Tibial nerve (tissue), 4 donors: ENCODE measurements at regions not wholly inside any gene's neighbourhood (a gene's known extent, or its start where the extent isn't known, plus 50 kb on each side); places are given as distances from the start of the nearest gene placed in this dataset.

Source experiments
- CTCF ChIP-seq, 5 experiments: fragments of 200-600 bp in 3 of 5; fragments of 450-650 bp in 2 of 5; sonication (generic) in 3 of 5; IDR thresholded peaks; one replicate each; pipeline ENCODE4 v1.5.1; 2016 to 2019; ENCODE audit warnings: antibody characterized with exemption in 5 of 5, mild to moderate bottlenecking in 3 of 5, moderate library complexity in 2 of 5
- EP300 ChIP-seq, 2 donors: sonication (generic); formaldehyde crosslinking; IDR thresholded peaks; one replicate each; pipeline ENCODE4 v1.6.1; 2017; ENCODE audit warnings: antibody characterized with exemption in 2 of 2, mild to moderate bottlenecking in 1 of 2
- POLR2A ChIP-seq, 2 donors: fragments of 450-650 bp; IDR thresholded peaks; one replicate each; pipeline ENCODE4 v1.6.1; 2017; ENCODE audit warnings: antibody characterized with exemption in 2 of 2, mild to moderate bottlenecking in 2 of 2, moderate library complexity in 2 of 2

GRCh38 chr12:13433768-13434167 lies 237.2 kb downstream of the EMP1 start:
- TF ChIP-seq POLR2A (IDR thresholded peaks at IDR 0.05) (no peak), CTCF (IDR thresholded peaks at IDR 0.05) (no peak), EP300 (IDR thresholded peaks at IDR 0.05) (no peak)
